A673 (cell line): ENCODE measurements at regions not wholly inside any gene's neighbourhood (a gene's known extent, or its start where the extent isn't known, plus 50 kb on each side); places are given as distances from the start of the nearest gene placed in this dataset.

ENCODE experiments used
- EZH2 ChIP-seq: fragments of 200-600 bp; sonication (generic); IDR thresholded peaks from 2 replicates; pipeline ENCODE4 v1.6.1; 2017; ENCODE audit warnings: borderline replicate concordance, low read depth, mild to moderate bottlenecking, mixed read lengths, antibody characterized with exemption, low read length; ENCODE audit not compliant: poor library complexity, severe bottlenecking
- TF ChIP-seq, protein P1 (sequence below): fragments of 300-800, 200-600 bp; sonication (generic); conservative IDR thresholded peaks from 2 replicates; pipeline ENCODE4 v1.5.1; 2017; ENCODE audit warnings: low read depth, mild to moderate bottlenecking, antibody characterized with exemption, low read length, moderate library complexity, mixed read lengths

GRCh38 chr4:126395664-126396063 is 1080.9 kb downstream of the FAT4 start:
- no peak for TF ChIP-seq EZH2
- TF ChIP-seq, protein P1, sequence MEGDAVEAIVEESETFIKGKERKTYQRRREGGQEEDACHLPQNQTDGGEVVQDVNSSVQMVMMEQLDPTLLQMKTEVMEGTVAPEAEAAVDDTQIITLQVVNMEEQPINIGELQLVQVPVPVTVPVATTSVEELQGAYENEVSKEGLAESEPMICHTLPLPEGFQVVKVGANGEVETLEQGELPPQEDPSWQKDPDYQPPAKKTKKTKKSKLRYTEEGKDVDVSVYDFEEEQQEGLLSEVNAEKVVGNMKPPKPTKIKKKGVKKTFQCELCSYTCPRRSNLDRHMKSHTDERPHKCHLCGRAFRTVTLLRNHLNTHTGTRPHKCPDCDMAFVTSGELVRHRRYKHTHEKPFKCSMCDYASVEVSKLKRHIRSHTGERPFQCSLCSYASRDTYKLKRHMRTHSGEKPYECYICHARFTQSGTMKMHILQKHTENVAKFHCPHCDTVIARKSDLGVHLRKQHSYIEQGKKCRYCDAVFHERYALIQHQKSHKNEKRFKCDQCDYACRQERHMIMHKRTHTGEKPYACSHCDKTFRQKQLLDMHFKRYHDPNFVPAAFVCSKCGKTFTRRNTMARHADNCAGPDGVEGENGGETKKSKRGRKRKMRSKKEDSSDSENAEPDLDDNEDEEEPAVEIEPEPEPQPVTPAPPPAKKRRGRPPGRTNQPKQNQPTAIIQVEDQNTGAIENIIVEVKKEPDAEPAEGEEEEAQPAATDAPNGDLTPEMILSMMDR, result no peak
